Astrocyte (in vitro differentiated cells and primary cell): ENCODE measurements at regions not wholly inside any gene's neighbourhood (a gene's known extent, or its start where the extent isn't known, plus 50 kb on each side); places are given as distances from the start of the nearest gene placed in this dataset.

Experiments
- DNase-seq: peaks from one replicate; pipeline ENCODE4 v3.0.0-alpha.2; 2010; ENCODE audit warnings: low read depth
- FAIRE-seq: peaks from 2 replicates; lab custom pipeline; 2011; peaks lifted over from hg19 to GRCh38; lab: Jason Lieb, UNC
- H2AFZ ChIP-seq: 2 replicates; pipeline ENCODE4 v1.6.0; 2012; ENCODE audit warnings: low read depth, low read length, inconsistent platforms
- H3K27ac ChIP-seq: 2 replicates; pipeline ENCODE4 v1.5.1; 2011; ENCODE audit warnings: low read depth, low read length, inconsistent platforms
- H3K27me3 ChIP-seq: 2 replicates; pipeline ENCODE4 v1.6.0; 2011; ENCODE audit warnings: low read length, inconsistent platforms; ENCODE audit not compliant: insufficient read depth
- H3K36me3 ChIP-seq: 2 replicates; pipeline ENCODE4 v1.5.1; 2011; ENCODE audit warnings: low read length, inconsistent platforms; ENCODE audit not compliant: insufficient read depth
- H3K4me1 ChIP-seq: 2 replicates; pipeline ENCODE4 v1.5.1; 2011; ENCODE audit warnings: low read length, inconsistent platforms; ENCODE audit not compliant: insufficient read depth
- H3K4me2 ChIP-seq: 2 replicates; pipeline ENCODE4 v1.6.0; 2012; ENCODE audit warnings: low read length, inconsistent platforms
- H3K4me3 ChIP-seq: 2 replicates; pipeline ENCODE4 v1.5.1; 2011; ENCODE audit warnings: low read depth, mild to moderate bottlenecking, low read length, inconsistent platforms; ENCODE audit not compliant: insufficient read depth
- H3K79me2 ChIP-seq: 2 replicates; pipeline ENCODE4 v1.6.0; 2012; ENCODE audit warnings: mild to moderate bottlenecking, low read length, inconsistent platforms; ENCODE audit not compliant: insufficient read depth
- H3K9ac ChIP-seq: 2 replicates; pipeline ENCODE4 v1.6.0; 2012; ENCODE audit warnings: mild to moderate bottlenecking, low read length, inconsistent platforms
- H3K9me3 ChIP-seq: 2 replicates; pipeline ENCODE4 v1.5.1; 2012; ENCODE audit warnings: low read depth, mild to moderate bottlenecking, low read length, inconsistent platforms; ENCODE audit not compliant: insufficient read depth
- H4K20me1 ChIP-seq: 2 replicates; pipeline ENCODE4 v1.6.0; 2012; ENCODE audit warnings: low read length, inconsistent platforms; ENCODE audit not compliant: insufficient read depth
- H3K27ac Mint-ChIP-seq: one replicate; pipeline ENCODE4 v1.8.0; 2021; ENCODE audit warnings: mild to moderate bottlenecking, mixed read lengths; ENCODE audit not compliant: unreplicated experiment
- H3K27me3 Mint-ChIP-seq: one replicate; pipeline ENCODE4 v1.8.0; 2021; ENCODE audit warnings: low read depth, mixed read lengths; ENCODE audit not compliant: unreplicated experiment
- H3K36me3 Mint-ChIP-seq: one replicate; pipeline ENCODE4 v1.8.0; 2021; ENCODE audit warnings: low read depth, mixed read lengths; ENCODE audit not compliant: unreplicated experiment
- H3K4me1 Mint-ChIP-seq: one replicate; pipeline ENCODE4 v1.8.0; 2021; ENCODE audit warnings: low read depth, mixed read lengths; ENCODE audit not compliant: unreplicated experiment
- H3K4me3 Mint-ChIP-seq: one replicate; pipeline ENCODE4 v1.8.0; 2021; ENCODE audit warnings: mild to moderate bottlenecking, moderate library complexity, mixed read lengths; ENCODE audit not compliant: unreplicated experiment
- H3K9me3 Mint-ChIP-seq: one replicate; pipeline ENCODE4 v1.8.0; 2021; ENCODE audit warnings: mild to moderate bottlenecking, mixed read lengths; ENCODE audit not compliant: unreplicated experiment
- CTCF ChIP-seq: IDR thresholded peaks from 2 replicates; pipeline ENCODE4 v1.5.1; 2011; ENCODE audit warnings: low read depth, mild to moderate bottlenecking, inconsistent platforms, low read length, moderate library complexity; ENCODE audit not compliant: insufficient read depth
- EZH2 ChIP-seq: IDR thresholded peaks from 2 replicates; pipeline ENCODE4 v1.6.1; 2012; ENCODE audit warnings: mild to moderate bottlenecking, low read length, inconsistent platforms; ENCODE audit not compliant: insufficient read depth

GRCh38 chr12:98402671-98403070 lies 112.7 kb upstream of the TMPO start:
- H3K36me3 ChIP-seq: no peaks in the 10 kb centered on the region
- peaks cover 27% of the 10 kb centered on the region for H3K4me1 Mint-ChIP-seq
- peaks cover 2% of the 10 kb centered on the region for H3K9me3 ChIP-seq
- no peaks in the 10 kb centered on the region for H3K27me3 Mint-ChIP-seq
- H3K9ac ChIP-seq: no peak overlapping the region
- FAIRE-seq (no peak), DNase-seq (no peak)
- H3K4me3 Mint-ChIP-seq: no peak overlapping the region
- H3K79me2 ChIP-seq: no peaks in the 10 kb centered on the region
- H3K27ac ChIP-seq: no peak overlapping the region
- H3K4me2 ChIP-seq: no peak overlapping the region
- no peaks in the 10 kb centered on the region for H3K36me3 Mint-ChIP-seq
- H3K4me3 ChIP-seq: no peak overlapping the region
- no peaks in the 10 kb centered on the region for H4K20me1 ChIP-seq
- no peak overlapping the region for H3K27ac Mint-ChIP-seq
- no peaks in the 10 kb centered on the region for H3K27me3 ChIP-seq
- H3K4me1 ChIP-seq: peaks cover 14% of the 10 kb centered on the region
- peaks cover 4% of the 10 kb centered on the region for H3K9me3 Mint-ChIP-seq
- H2AFZ ChIP-seq: no peak overlapping the region
- TF ChIP-seq EZH2 (no peak), CTCF (no peak)

- Mint-ChIP-seq H3K4me3 (no peak overlapping the region), H3K4me1 (peaks cover 27% of the 10 kb centered on the region), H3K36me3 (no peaks in the 10 kb centered on the region), H3K9me3 (peaks cover 5% of the 10 kb centered on the region), H3K27ac (no peak overlapping the region), H3K27me3 (no peaks in the 10 kb centered on the region)
- no peaks in the 10 kb centered on the region for H3K27me3 ChIP-seq
- no peak overlapping the region for H3K27ac ChIP-seq
- no peaks in the 10 kb centered on the region for H4K20me1 ChIP-seq
- H3K36me3 ChIP-seq: no peaks in the 10 kb centered on the region
- FAIRE-seq: no peak
- H3K4me1 ChIP-seq: peaks cover 14% of the 10 kb centered on the region
- no peak for TF ChIP-seq CTCF
- TF ChIP-seq EZH2: no peak
- H3K9me3 ChIP-seq: peaks cover 2% of the 10 kb centered on the region
- no peaks in the 10 kb centered on the region for H3K79me2 ChIP-seq
- no peak overlapping the region for H3K4me3 ChIP-seq
- H2AFZ ChIP-seq: no peak overlapping the region
- no peak for DNase-seq
- no peak overlapping the region for H3K9ac ChIP-seq
- H3K4me2 ChIP-seq: no peak overlapping the region
These were observed 112.0 kb upstream of the TMPO start for GRCh38 chr12:98403385-98403784.

GRCh38 chr12:98403936-98404335 lies 111.5 kb upstream of the TMPO start:
- Mint-ChIP-seq H3K36me3 (no peaks in the 10 kb centered on the region), H3K4me1 (peaks cover 25% of the 10 kb centered on the region), H3K4me3 (no peak overlapping the region), H3K27me3 (no peaks in the 10 kb centered on the region), H3K9me3 (peaks cover 5% of the 10 kb centered on the region), H3K27ac (no peak overlapping the region)
- Histone ChIP-seq H3K4me3 (no peak overlapping the region), H3K27me3 (no peaks in the 10 kb centered on the region), H3K36me3 (no peaks in the 10 kb centered on the region), H3K9ac (no peak overlapping the region), H2AFZ (peak overlapping the region; percentile 4), H3K27ac (no peak overlapping the region), H3K4me1 (peaks cover 12% of the 10 kb centered on the region), H3K9me3 (peaks cover 2% of the 10 kb centered on the region), H3K79me2 (no peaks in the 10 kb centered on the region), H4K20me1 (no peaks in the 10 kb centered on the region), H3K4me2 (no peak overlapping the region)
- TF ChIP-seq EZH2 (no peak), CTCF (no peak)
- FAIRE-seq (no peak), DNase-seq (no peak)
